DND-41 (cell line): ENCODE measurements at regions not wholly inside any gene's neighbourhood (a gene's known extent, or its start where the extent isn't known, plus 50 kb on each side); places are given as distances from the start of the nearest gene placed in this dataset.

Source experiments
- EZH2 ChIP-seq: IDR thresholded peaks from 3 replicates; pipeline ENCODE4 v1.6.1; 2012; ENCODE audit warnings: borderline replicate concordance, low read depth, mild to moderate bottlenecking, moderate library complexity, low read length, inconsistent platforms; ENCODE audit not compliant: severe bottlenecking
- TF ChIP-seq, protein P1 (sequence below): IDR thresholded peaks from 2 replicates; pipeline ENCODE4 v1.5.1; 2012; ENCODE audit warnings: borderline replicate concordance, low read length, moderate library complexity, mild to moderate bottlenecking; ENCODE audit not compliant: poor library complexity, severe bottlenecking; ENCODE audit errors: extremely low read depth

- TF ChIP-seq, protein P1, sequence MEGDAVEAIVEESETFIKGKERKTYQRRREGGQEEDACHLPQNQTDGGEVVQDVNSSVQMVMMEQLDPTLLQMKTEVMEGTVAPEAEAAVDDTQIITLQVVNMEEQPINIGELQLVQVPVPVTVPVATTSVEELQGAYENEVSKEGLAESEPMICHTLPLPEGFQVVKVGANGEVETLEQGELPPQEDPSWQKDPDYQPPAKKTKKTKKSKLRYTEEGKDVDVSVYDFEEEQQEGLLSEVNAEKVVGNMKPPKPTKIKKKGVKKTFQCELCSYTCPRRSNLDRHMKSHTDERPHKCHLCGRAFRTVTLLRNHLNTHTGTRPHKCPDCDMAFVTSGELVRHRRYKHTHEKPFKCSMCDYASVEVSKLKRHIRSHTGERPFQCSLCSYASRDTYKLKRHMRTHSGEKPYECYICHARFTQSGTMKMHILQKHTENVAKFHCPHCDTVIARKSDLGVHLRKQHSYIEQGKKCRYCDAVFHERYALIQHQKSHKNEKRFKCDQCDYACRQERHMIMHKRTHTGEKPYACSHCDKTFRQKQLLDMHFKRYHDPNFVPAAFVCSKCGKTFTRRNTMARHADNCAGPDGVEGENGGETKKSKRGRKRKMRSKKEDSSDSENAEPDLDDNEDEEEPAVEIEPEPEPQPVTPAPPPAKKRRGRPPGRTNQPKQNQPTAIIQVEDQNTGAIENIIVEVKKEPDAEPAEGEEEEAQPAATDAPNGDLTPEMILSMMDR, result no peak
- no peak for TF ChIP-seq EZH2
Measured at GRCh38 chr4:60482921-60483351, 717.2 kb upstream of the ADGRL3 start.
